ENCODE measurements at regions not wholly inside any gene's neighbourhood (a gene's known extent, or its start where the extent isn't known, plus 50 kb on each side); places are given as distances from the start of the nearest gene placed in this dataset.

GRCh38 chr10:6362879-6363278, 160.1 kb downstream of the PFKFB3 start:
- ATAC-seq (no peak), DNase-seq (ENCODE audit: low spot score) (no peak)
- Mint-ChIP-seq H3K27me3 (ENCODE audit: low read depth) (no peaks in the 10 kb centered on the region), H3K4me3 (no peak overlapping the region), H3K9me3 (peaks cover 35% of the 10 kb centered on the region), H3K4me1 (peaks cover 28% of the 10 kb centered on the region), H3K36me3 (peaks cover 14% of the 10 kb centered on the region), H3K27ac (no peak overlapping the region)
- CTCF ChIA-PET: no interaction called here
- POLR2A ChIA-PET: no interaction called here
- TF ChIP-seq, protein P1, sequence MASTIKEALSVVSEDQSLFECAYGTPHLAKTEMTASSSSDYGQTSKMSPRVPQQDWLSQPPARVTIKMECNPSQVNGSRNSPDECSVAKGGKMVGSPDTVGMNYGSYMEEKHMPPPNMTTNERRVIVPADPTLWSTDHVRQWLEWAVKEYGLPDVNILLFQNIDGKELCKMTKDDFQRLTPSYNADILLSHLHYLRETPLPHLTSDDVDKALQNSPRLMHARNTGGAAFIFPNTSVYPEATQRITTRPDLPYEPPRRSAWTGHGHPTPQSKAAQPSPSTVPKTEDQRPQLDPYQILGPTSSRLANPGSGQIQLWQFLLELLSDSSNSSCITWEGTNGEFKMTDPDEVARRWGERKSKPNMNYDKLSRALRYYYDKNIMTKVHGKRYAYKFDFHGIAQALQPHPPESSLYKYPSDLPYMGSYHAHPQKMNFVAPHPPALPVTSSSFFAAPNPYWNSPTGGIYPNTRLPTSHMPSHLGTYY (CRISPR knock-in tag; IDR thresholded peaks at IDR 0.05): no peak
- no peak for TF ChIP-seq ZNF423 (CRISPR knock-in tag; IDR thresholded peaks at IDR 0.05)
- no peak for TF ChIP-seq ZNF317 (CRISPR knock-in tag; IDR thresholded peaks at IDR 0.05; ENCODE audit: borderline replicate concordance, low read depth)
- TF ChIP-seq ZNF263 (CRISPR knock-in tag; IDR thresholded peaks at IDR 0.05; ENCODE audit: low read depth): no peak
- no peak for TF ChIP-seq PREB (CRISPR knock-in tag; IDR thresholded peaks at IDR 0.05; ENCODE audit: borderline replicate concordance)
- TF ChIP-seq TCF7 (CRISPR knock-in tag; IDR thresholded peaks at IDR 0.05; ENCODE audit: low read depth): no peak
- TF ChIP-seq, protein P2, sequence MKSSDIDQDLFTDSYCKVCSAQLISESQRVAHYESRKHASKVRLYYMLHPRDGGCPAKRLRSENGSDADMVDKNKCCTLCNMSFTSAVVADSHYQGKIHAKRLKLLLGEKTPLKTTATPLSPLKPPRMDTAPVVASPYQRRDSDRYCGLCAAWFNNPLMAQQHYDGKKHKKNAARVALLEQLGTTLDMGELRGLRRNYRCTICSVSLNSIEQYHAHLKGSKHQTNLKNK (CRISPR knock-in tag; IDR thresholded peaks at IDR 0.05): no peak
- TF ChIP-seq ZBTB43 (CRISPR knock-in tag; IDR thresholded peaks at IDR 0.05): no peak

DNA sequence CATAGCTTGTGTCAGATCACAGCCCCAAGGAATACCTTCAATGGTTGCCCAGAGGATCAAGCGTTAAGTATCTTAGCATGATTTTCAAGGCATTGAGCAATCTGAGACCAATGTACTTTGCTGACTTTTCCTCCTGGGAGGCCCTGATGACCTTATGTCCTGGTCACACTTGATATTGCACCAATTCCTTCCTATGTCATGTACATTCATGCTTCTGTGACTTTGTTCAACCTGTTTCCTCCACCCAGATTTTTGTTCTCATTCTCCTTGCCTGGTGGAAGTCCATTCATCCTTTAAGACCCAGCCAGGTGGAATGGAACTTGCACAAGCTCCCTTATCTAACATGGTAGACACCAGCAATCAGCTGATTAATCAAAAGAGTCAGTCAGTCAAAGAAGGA, 160.8 kb downstream of the PFKFB3 start:
- CTCF ChIA-PET: no interaction called here
- no peak for DNase-seq (ENCODE audit: low spot score)
- no peak overlapping the region for H3K4me3 Mint-ChIP-seq
- no peaks in the 10 kb centered on the region for H3K27me3 Mint-ChIP-seq (ENCODE audit: low read depth)
- H3K9me3 Mint-ChIP-seq: peaks cover 28% of the 10 kb centered on the region
- H3K4me1 Mint-ChIP-seq: peaks cover 32% of the 10 kb centered on the region
- no peak overlapping the region for H3K27ac Mint-ChIP-seq
- peaks cover 14% of the 10 kb centered on the region for H3K36me3 Mint-ChIP-seq
- POLR2A ChIA-PET: no interaction called here
- ATAC-seq: no peak
- TF ChIP-seq ATF1 (CRISPR knock-in tag; IDR thresholded peaks at IDR 0.05) (no peak), GTF2I (CRISPR knock-in tag; conservative IDR thresholded peaks at IDR 0.05) (no peak), ZNF121 (CRISPR knock-in tag; IDR thresholded peaks at IDR 0.05) (no peak), TEAD1 (CRISPR knock-in tag; IDR thresholded peaks at IDR 0.05) (no peak), ZNF232 (CRISPR knock-in tag; IDR thresholded peaks at IDR 0.05) (no peak), NFYB (CRISPR knock-in tag; conservative IDR thresholded peaks at IDR 0.05; ENCODE audit: low read depth) (no peak), FOXP4 (CRISPR knock-in tag; IDR thresholded peaks at IDR 0.05) (no peak), ZNF281 (CRISPR knock-in tag; IDR thresholded peaks at IDR 0.05) (no peak), IRF2 (CRISPR knock-in tag; IDR thresholded peaks at IDR 0.05; ENCODE audit: borderline replicate concordance, low read depth) (no peak), AR (CRISPR knock-in tag; IDR thresholded peaks at IDR 0.05) (no peak), ZNF396 (CRISPR knock-in tag; IDR thresholded peaks at IDR 0.05; ENCODE audit: borderline replicate concordance) (no peak)
- TF ChIP-seq, protein P3, sequence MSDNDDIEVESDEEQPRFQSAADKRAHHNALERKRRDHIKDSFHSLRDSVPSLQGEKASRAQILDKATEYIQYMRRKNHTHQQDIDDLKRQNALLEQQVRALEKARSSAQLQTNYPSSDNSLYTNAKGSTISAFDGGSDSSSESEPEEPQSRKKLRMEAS (CRISPR knock-in tag; IDR thresholded peaks at IDR 0.05): no peak
- TF ChIP-seq, protein P4, sequence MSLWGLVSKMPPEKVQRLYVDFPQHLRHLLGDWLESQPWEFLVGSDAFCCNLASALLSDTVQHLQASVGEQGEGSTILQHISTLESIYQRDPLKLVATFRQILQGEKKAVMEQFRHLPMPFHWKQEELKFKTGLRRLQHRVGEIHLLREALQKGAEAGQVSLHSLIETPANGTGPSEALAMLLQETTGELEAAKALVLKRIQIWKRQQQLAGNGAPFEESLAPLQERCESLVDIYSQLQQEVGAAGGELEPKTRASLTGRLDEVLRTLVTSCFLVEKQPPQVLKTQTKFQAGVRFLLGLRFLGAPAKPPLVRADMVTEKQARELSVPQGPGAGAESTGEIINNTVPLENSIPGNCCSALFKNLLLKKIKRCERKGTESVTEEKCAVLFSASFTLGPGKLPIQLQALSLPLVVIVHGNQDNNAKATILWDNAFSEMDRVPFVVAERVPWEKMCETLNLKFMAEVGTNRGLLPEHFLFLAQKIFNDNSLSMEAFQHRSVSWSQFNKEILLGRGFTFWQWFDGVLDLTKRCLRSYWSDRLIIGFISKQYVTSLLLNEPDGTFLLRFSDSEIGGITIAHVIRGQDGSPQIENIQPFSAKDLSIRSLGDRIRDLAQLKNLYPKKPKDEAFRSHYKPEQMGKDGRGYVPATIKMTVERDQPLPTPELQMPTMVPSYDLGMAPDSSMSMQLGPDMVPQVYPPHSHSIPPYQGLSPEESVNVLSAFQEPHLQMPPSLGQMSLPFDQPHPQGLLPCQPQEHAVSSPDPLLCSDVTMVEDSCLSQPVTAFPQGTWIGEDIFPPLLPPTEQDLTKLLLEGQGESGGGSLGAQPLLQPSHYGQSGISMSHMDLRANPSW (CRISPR knock-in tag; conservative IDR thresholded peaks at IDR 0.05; ENCODE audit: low read depth): no peak
